ENCODE measurements at regions not wholly inside any gene's neighbourhood (a gene's known extent, or its start where the extent isn't known, plus 50 kb on each side); places are given as distances from the start of the nearest gene placed in this dataset.

DNA sequence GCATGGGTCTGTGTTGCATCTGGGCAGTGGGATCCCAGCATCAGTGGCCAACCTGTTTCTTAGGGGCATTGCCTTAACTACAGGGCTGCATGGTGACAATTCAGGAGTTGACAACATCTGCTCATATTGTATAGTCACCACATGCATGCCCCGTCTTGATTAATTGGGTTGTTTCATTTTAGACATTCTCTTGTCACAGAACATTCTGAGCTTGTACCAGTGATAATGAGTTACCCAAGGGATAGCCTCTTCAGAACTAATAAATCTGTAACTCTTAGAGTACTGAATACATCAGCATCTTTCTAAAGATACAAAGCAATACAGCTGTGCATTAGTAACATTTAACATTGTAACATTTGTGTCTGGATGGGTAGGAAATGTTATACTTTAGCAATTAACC, 426.5 kb upstream of the CD180 start:
- TF ChIP-seq, protein P1, sequence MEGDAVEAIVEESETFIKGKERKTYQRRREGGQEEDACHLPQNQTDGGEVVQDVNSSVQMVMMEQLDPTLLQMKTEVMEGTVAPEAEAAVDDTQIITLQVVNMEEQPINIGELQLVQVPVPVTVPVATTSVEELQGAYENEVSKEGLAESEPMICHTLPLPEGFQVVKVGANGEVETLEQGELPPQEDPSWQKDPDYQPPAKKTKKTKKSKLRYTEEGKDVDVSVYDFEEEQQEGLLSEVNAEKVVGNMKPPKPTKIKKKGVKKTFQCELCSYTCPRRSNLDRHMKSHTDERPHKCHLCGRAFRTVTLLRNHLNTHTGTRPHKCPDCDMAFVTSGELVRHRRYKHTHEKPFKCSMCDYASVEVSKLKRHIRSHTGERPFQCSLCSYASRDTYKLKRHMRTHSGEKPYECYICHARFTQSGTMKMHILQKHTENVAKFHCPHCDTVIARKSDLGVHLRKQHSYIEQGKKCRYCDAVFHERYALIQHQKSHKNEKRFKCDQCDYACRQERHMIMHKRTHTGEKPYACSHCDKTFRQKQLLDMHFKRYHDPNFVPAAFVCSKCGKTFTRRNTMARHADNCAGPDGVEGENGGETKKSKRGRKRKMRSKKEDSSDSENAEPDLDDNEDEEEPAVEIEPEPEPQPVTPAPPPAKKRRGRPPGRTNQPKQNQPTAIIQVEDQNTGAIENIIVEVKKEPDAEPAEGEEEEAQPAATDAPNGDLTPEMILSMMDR (optimal IDR thresholded peaks at IDR 0.05 in 1 of 3, IDR thresholded peaks at IDR 0.05 in 1 of 3, conservative IDR thresholded peaks at IDR 0.05 in 1 of 3; ENCODE audit: extremely low read depth in 1 of 3, insufficient read depth in 2 of 3, low read length in 3 of 3): no peak
- no peak for TF ChIP-seq EZH2 (IDR thresholded peaks at IDR 0.05; ENCODE audit: low read length)
